GM19463 (cell line): ENCODE measurements at regions not wholly inside any gene's neighbourhood (a gene's known extent, or its start where the extent isn't known, plus 50 kb on each side); places are given as distances from the start of the nearest gene placed in this dataset.

Experiments
- ATAC-seq: cut with Tn5 transposase; IDR thresholded peaks from one replicate; pipeline ENCODE4 v1.9.1; 2021; ENCODE audit warnings: mild to moderate bottlenecking, moderate library complexity; ENCODE audit not compliant: unreplicated experiment

DNA sequence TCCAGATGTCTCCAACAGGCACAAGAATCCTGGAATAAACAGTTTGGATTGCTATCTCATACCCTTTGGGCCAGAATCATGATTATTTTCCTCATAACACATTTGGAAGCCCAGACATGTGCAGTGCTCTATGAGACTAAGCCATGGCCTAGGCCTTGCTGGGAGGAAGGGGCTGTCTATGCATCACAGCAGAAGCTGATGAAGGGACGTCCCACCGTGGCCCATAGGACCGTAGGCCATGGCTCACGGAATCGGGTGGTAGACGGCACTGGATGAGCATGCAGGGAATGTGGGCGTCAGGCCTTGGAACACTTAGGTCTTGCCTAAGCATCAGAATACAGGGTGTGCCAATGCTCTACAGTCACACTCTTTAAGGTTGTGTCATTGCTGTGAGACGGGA lies 283.8 kb upstream of the TSHZ3 start:
- no peak for ATAC-seq

DNA sequence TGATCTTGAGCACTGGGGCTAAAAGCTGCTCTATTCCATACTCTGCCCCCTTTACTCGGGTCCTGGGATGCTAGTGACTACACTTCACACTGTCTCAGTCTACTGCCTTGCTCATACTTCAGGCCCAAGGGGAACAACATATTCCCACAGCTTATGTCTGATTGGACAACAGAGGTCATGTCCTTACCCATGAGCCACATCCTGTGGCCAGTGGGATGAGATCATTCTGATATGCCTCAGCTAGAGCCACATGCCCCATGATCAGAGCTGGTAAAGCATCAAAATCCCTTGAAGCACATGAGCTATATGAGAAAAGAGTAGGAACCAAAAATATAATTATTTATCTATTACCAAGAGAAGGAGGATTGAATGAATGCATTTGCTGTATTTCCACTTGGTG lies 290.1 kb upstream of the TSHZ3 start:
- ATAC-seq, result no peak

DNA sequence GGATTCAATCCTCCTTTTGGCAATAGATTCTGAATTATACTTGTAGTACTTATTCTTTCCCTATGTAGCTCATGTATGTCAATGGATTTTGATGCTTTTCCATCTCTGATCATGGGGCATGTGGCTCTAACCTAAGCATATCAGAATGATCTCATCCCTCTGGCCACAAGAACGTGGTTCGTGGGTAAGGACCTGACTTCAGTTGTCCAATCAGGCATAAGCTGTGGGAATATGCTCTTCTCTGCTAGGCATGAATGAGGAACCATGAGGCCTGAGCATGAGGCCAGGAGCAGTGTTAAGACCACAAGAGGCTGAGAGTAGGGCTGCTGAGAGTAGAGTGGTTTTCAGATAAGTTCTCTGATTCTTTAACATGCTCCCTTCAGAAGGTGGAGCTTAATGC lies 292.4 kb upstream of the TSHZ3 start:
- ATAC-seq, result no peak

DNA sequence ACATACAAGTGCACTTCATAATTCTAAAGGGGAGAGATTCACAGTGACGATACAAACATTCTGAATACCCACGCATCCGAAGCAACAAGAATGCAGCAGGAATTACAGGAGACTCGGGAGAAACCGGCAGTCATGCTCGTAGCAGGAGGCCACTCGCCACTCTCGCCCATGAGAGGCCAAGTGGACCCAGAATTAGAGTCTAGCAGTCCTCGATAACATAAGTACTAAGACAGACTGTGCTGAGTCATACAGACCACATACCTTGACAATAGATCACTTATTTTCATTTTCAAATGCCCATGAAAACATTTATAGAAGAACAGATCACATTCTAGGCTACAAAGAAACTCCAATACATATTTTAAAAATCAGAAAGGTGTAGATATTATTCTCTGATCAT lies 299.1 kb upstream of the TSHZ3 start:
- no peak for ATAC-seq

DNA sequence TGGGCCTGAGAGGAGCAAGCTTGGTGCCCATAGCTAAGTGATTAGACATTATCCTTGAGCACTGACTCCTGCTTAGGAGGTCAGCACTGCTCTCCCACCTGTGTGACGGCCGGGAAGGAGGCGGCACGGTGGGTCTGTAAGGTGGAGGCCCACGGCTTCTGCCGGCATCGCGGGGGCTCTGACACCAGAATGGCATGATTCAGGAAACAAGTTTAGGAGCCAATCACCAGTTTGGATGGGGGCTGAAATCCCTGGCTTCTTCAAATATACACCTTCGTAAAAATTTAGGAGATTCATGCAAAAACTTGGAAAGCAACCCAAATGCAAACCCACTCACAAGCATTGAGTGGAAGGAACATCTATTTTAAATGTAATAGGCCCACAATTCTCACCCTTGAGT lies 307.3 kb upstream of the TSHZ3 start:
- ATAC-seq, result no peak

DNA sequence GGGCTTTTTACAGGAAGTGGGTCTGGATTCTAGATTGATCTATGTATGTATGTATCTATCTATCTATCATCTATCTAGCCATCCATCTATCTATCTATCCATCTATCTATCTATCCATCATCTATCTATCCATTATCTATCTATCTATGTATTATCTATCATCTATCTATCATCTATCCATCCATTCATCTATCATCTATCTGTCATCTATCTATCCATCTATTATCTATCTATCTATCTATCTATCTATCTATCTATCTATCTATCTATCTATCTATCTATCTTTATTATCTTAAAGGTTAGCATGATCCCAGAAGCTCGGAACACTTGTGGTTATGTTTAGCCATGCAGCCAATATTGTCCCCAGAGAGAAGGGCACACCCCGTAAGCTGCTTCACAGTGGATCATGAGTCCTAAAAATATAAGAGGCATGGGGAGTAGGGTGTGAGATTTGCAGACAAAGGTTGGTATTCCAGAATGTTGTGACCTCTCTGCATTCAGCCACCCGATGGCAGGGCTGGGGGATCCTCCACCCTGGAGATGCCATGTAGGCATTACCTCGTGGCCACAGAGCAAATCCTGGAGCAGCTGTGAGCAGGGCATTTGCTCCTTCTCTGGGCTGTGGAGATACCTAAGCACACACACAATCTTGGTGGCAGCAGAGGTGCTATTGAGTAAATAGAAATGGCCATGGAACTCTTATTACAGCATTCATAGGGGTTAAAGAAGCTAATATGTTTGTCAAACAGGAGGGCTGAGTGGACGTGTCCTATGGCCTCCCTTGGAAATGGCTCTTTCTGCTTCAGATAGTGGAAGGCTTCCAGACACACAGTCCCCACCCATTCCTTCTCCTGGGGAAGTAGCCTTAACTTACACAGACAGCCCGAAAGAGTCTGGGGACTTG lies 310.0 kb upstream of the TSHZ3 start:
- no peak for ATAC-seq

DNA sequence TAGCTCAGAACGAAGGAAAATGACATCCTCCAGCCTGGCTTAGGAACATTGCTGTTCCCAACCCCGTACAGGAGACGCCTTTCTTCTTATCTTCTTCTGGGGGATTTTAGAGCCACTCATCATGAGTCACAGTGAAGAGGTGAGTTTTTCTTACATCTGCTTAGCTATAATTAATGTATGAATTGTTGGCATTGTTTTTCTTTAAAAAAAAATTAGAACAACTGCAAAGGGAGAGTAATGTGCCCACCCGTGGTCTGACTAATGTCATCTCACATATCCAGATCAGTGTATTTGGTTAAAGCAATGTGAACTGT lies 310.6 kb upstream of the TSHZ3 start:
- no peak for ATAC-seq

DNA sequence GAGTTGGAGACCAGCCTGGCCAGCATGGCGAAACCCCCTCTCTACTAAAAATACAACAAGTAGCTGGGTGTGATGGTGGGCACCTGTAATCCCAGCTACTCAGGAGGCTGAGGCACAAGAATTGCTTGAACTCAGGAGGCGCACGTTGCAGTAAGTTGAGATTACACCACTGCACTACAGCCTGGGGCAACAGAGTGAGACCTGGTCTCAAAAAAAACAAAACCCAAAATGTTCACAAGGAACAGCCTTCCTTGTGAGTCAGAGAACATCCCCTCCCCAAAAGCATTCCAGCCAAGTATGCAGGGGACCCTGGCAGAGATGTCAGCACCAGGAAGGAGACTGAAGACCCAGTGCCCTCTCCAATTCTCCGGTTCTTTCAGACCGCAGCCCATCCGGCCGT lies 314.9 kb upstream of the TSHZ3 start:
- ATAC-seq, result no peak

DNA sequence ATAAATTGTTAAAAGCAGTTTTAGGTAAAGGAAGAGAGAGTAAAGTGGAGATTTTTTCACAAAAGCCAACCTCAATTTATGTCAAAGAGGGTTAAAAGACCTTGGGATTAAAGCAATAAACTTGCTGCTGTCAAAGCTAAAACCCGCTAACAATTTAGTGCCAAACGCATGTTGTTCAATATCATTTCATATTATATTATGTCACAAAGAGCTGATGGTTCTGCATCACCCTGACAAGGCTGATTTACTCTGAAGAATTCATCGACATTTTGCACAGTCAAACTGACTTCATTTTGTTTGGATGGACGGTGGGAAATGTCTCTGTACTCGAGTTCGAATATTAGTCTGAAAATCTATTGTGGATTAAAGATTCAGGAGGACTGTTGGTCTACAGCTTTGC lies 315.8 kb upstream of the TSHZ3 start:
- no peak for ATAC-seq

DNA sequence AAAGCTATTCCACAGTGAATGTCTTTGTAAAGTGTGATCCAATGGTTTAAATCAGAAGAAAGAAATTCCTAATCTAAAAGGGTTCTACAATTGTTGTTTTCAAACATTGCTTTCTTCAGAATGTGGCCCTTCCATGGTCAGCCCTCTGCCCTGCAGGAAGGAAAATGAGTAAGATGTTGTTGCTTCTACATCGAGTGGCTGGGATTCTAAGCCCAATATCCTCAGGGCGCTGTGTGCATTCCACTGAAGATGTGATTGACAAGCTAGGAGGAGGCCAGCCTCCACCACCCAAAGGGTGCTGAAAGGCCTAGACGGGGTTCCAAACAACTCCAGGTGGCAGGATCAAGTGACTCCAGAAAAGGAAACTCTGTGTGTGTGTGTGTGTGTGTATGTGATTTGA lies 316.9 kb upstream of the TSHZ3 start:
- ATAC-seq, result no peak

DNA sequence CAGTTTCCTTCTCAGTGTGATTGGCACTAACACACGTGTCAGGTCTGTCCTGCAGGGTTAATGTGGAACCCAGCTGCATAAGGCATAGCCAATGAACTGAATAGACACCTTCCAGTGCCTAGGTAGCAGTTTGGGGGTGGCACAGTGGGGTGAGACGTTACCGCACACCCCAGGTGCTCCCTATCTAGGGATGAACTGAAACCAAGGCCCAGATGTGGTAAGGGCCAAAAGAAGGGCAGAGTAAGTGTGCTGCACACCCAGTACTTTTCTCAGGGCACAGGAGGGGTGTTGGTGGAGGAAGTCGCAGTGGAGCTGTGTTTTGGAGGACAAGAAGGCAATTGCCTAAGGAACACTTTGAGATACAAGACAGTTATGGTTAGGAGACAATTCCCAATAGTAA lies 317.9 kb upstream of the TSHZ3 start:
- ATAC-seq, result no peak

DNA sequence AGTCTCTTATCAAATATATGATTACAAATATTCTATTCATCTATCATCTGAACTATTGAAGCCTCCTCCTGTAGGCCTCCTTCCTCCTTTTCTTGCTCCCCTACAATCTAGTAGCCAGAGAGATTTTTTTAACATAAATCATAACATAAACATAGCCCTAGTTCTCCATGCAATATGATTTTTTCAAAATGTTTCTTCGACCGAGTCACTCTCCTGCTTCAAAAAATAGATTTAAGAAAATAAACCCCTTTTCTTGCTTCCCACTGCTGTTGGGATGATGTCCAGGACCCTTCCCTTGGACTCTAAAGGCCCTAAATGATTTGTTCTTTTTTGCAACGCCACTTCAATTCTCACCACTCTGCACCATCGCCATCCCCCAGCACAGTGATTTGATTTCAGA lies 319.7 kb upstream of the TSHZ3 start:
- ATAC-seq, result no peak

DNA sequence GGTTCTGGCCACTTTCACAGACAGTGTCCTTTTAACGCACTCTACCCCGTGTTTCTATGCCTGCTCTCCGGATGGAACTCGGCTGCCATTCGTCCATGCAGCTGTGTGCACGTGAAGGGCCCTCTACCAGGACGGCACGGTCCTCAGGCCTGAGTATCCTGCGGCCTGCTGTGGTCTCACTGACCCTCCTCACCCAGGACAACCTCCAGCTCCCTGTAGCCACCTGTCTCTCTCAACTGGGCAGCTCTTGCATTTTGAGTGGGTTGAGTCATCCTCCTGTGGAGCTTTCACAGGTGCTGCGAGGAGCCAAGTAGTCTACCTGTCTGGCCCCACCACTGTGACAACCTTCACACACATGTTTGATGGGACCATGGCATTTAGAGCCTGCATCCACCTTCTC lies 321.7 kb upstream of the TSHZ3 start:
- ATAC-seq, result no peak

DNA sequence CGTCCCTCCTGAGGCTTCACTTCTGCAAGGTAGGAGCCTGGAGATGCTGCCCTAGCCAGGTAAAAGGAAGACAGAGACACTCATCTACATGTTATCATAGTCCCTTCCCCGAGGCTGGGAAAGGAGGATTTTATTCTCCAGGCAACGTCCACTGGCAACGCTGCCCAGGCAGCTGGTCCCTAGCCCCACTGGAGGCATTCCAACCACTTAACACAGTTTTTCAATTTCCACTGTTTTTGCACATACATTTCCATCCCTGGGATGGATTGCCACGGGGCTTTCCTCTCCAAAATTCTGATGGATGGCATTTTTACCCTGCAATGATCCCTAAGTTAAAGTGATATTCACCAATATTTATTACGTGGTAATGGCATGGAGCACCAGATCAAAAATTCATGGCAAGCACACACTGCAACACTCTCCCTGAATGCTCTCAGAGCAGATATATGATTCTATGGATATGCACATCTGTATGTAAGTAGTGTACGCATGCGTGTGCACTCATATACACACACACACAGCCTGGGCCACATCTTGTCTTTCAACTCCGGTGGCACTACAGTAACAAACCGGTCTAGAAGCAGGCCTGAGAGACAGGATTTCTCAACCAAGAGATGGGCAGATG lies 322.3 kb upstream of the TSHZ3 start:
- no peak for ATAC-seq

DNA sequence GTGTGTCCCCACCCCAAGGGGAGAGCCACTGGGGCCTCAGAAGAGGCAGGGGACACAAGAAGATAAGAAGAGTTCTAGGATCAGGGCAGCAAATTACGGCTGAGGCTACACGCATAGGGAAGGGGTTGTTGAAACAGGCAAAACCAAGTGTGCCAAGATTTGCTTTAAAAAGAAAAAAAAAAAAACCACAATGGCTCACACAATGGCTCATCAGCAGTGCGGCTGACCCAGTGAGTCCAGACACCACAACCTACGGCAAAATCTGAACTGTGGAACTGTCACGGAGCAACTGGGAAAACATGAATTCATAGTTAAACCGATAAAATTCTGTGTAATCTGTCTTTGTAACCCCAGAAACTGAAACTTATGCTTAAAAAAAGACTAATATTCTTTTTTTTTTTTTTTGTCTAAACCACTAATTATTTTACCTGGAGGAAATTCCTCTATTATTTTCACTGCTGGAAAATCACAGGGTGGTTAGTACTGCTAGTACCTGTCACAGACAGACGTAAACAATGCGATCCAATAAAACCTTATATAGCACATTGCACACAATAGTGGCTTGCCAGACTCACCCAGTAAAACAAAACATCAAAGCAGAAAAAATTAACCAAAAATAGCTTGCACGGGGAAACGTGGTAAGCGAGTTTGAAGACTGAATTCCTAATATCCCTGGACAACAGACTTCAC lies 325.4 kb upstream of the TSHZ3 start:
- ATAC-seq, result no peak

DNA sequence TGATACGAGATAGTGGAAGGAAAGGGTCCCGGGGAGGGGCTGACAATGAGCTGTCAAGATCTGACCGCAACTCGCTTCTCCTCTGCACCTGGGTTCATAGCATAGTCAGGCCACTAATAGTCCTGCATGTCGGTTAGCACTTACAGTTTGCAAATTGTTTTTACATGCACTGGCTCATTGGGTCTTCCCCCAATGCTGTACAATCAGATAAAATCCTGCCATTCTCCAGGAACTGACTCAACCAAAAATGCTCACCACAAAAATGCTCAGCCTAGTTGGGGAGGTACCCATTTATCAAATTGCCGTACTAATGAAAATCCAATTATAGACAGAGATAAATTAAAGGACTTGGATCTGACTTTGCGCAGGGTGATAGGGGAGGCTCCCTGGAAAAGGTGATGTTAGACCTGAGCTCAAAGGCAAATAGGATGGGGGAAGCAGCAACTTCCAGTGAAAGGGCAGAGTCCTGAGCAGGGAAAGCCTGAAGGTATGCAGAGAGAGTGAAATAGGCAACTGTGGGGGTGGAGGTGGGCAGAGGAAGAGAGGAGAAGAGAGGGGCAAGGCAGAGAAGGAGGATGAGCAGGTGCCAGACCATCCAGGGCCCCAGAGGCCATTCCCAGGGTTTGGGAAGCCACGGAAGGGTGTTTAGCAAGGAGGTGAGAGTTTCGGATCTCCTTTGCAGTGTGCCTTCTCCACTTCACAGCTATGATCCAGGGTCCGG lies 326.1 kb upstream of the TSHZ3 start:
- ATAC-seq, result no peak

DNA sequence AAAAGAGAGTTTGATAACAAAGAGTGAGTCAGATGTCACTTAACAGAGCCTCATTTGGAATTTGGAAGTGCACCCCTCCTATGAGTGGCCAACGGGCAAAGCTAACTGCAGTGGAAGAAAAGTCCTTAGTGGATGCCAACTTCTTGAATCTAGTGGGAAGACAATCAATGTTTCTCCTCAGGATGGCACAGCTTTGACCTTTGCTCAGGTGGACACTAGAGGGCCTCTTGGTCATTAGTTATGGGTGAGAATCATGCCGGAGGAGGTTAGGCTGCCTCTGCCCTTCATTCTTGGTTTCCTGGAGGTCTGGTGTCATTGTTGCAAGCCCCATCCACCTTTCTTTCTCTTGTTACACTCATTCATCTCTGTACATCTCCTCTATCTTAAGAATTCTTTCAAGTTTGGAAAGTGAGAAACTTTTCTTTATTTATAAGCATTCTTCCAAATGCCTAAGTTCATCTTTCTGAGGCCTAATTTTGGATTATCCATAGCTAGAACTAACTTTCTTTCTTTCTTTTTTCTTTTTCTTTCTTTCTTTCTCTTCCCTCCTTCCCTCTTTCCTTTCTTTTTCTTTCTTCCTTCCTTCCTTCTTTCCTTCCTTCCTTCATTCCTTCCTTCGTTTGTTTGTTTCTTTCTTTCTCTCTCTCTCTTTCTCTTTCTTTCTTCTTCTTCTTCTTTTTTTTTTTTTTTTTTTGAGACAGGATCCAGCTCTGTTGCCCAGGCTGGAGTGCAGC lies 327.2 kb upstream of the TSHZ3 start:
- no peak for ATAC-seq

DNA sequence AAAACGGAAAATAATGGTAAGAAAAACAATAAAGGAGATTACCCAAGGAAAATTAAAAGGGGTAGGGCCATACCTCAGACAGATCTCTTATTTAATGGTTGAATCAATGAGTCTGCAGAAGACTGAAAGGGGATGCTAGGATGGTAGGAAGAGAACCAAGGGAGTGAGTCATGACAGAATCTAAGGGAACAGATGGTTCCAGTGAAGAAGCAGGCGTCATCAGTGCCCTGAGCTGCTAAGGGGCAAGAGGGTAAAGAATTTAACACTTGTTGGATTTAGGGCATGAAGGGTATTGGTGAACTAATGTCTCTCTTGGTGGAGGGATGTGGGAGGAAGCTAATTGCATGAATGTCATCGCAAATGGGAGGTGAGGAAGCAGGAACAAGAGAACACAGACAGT lies 329.2 kb upstream of the TSHZ3 start:
- no peak for ATAC-seq

DNA sequence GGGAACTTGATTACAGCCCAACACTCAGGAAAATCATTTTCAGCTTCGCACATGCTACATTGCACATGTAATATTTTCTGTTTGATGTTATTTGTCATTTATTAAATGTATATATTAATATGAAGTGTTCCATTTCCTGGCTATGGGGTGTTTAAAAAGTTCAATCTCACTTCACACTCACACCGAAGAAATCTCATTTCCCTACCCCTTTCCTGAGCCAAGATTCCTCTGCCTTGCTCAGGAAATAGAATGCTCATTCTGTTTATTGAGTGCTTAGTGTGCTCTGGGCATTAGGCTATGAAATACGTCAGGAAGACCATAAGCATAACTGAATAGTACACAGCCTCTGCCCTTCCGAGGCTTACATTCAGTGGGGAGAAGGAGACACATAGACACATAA lies 331.9 kb upstream of the TSHZ3 start:
- no peak for ATAC-seq

DNA sequence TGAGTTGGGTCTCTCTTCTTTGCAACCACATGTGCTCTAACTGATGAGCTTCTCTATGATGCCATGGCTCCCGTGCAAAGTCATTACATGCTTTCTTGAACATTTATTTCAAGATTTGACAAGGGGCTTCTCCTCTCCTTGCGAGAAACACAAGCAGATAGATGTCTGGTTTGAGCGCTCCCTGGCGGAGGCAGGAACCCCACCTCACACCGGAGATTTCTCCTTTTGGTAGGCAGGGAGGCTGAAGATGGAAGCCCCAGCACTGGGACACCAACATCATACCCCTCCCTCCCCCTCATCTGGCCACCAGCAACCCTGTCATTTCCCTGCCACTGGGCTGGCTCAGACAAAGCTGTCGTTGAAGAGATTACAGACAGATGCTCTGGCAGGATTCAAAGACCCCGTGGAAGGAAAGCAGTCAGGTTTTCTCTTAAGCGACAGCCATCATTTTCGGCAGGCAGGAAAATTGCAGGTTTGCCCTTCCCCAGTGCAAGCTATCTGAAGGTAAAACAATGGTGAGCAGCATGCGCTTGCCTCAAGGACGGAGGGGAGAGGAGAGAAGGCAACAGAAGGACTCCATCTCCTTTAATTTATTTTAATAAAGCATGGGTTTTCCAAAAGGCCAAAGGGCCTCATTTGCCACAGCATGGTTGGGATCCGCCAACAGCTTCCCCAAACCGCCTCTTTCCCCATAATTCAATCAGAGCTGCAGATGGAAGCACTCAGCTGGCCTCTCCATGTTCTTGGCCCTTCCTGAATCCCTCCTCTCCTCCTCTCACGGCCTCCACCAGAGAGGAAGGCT lies 344.1 kb upstream of the TSHZ3 start:
- ATAC-seq, result no peak
